IMR-90 (cell line): ENCODE measurements at regions not wholly inside any gene's neighbourhood (a gene's known extent, or its start where the extent isn't known, plus 50 kb on each side); places are given as distances from the start of the nearest gene placed in this dataset.

ENCODE experiments used
- ATAC-seq: fragments of 200-7000 bp; cut with Tn5 transposase; 2 replicates; pipeline ENCODE4 v1.9.1; 2020; ENCODE audit warnings: low read depth, mild to moderate bottlenecking, moderate library complexity
- BruUV-seq: library from RNA; stranded (reverse); fragments of 400-500 nt; replicated peaks from 2 replicates; lab custom pipeline; 2021; lab: Mats Ljungman, UMichigan
- CTCF ChIA-PET: fragments of 300-600 bp; formaldehyde crosslinking; extraction: SDS; loops from one replicate; lab custom pipeline; 2021; ENCODE audit warnings: antibody characterized with exemption; lab: Yijun Ruan, JAX
- POLR2A ChIA-PET: fragments of 300-600 bp; sonication (Branson Sonifier 250); formaldehyde crosslinking; loops from one replicate; lab custom pipeline; 2022; ENCODE audit warnings: antibody characterized with exemption; ENCODE audit not compliant: unreplicated experiment; lab: Charles Lee
- DNase-seq: peaks from one replicate; pipeline ENCODE4 v3.0.0; 2013
- H2AFZ ChIP-seq: replicated peaks from 2 replicates; pipeline ENCODE3; 2013; ENCODE audit warnings: low read length, mild to moderate bottlenecking; ENCODE audit not compliant: poor library complexity
- H2AK5ac ChIP-seq: 2 replicates; pipeline ENCODE4 v1.6.1; 2013; ENCODE audit warnings: low read depth, low read length, inconsistent platforms
- H2AK9ac ChIP-seq: replicated peaks from 2 replicates; pipeline ENCODE3; 2013; ENCODE audit warnings: mild to moderate bottlenecking, low read depth, low read length, moderate library complexity; ENCODE audit not compliant: poor library complexity
- H2BK120ac ChIP-seq: 2 replicates; pipeline ENCODE4 v1.6.1; 2013; ENCODE audit warnings: low read depth, low read length, inconsistent platforms
- H2BK15ac ChIP-seq: 3 replicates; pipeline ENCODE4 v1.6.1; 2013; ENCODE audit warnings: low read depth, low read length, inconsistent platforms
- H2BK20ac ChIP-seq: 2 replicates; pipeline ENCODE4 v1.6.1; 2013; ENCODE audit warnings: low read depth, mild to moderate bottlenecking, inconsistent platforms, low read length, moderate library complexity
- H2BK5ac ChIP-seq: 2 replicates; pipeline ENCODE4 v1.6.1; 2013; ENCODE audit warnings: mild to moderate bottlenecking, low read depth, low read length, inconsistent platforms; ENCODE audit not compliant: poor library complexity, severe bottlenecking
- H3K14ac ChIP-seq: replicated peaks from 2 replicates; pipeline ENCODE4 v1.6.1; 2013; ENCODE audit warnings: low read depth, low read length, inconsistent platforms
- H3K18ac ChIP-seq: 2 replicates; pipeline ENCODE4 v1.6.1; 2013; ENCODE audit warnings: low read depth, low read length, control low read depth
- H3K23ac ChIP-seq: 2 replicates; pipeline ENCODE4 v1.6.1; 2013; ENCODE audit warnings: low read depth, low read length, inconsistent platforms
- H3K27ac ChIP-seq: 2 replicates; pipeline ENCODE4 v1.5.1; 2013; ENCODE audit warnings: mild to moderate bottlenecking, control low read depth, low read length; ENCODE audit not compliant: insufficient read depth
- H3K27me3 ChIP-seq: 2 replicates; pipeline ENCODE4 v1.6.1; 2013; ENCODE audit warnings: low read length; ENCODE audit not compliant: control insufficient read depth, insufficient read depth
- H3K36me3 ChIP-seq: 2 replicates; pipeline ENCODE4 v1.6.1; 2013; ENCODE audit warnings: low read length, mixed read lengths; ENCODE audit not compliant: control insufficient read depth, insufficient read depth
- H3K4ac ChIP-seq: 2 replicates; pipeline ENCODE4 v1.6.1; 2013; ENCODE audit warnings: low read depth, low read length, inconsistent platforms
- H3K4me1 ChIP-seq: 2 replicates; pipeline ENCODE4 v1.6.1; 2013; ENCODE audit warnings: low read length, mixed read lengths; ENCODE audit not compliant: control insufficient read depth, insufficient read depth
- H3K4me2 ChIP-seq: 2 replicates; pipeline ENCODE4 v1.6.1; 2013; ENCODE audit warnings: low read depth, mild to moderate bottlenecking, control low read depth, low read length, moderate library complexity
- H3K4me3 ChIP-seq: 2 replicates; pipeline ENCODE4 v1.5.1; 2013; ENCODE audit warnings: low read depth, mild to moderate bottlenecking, control low read depth, low read length, moderate library complexity; ENCODE audit not compliant: insufficient read depth
- H3K56ac ChIP-seq: 2 replicates; pipeline ENCODE4 v1.6.1; 2013; ENCODE audit warnings: low read length, inconsistent platforms; ENCODE audit not compliant: insufficient read depth; ENCODE audit errors: extremely low read depth
- H3K79me1 ChIP-seq, 2 experiments: 2 replicates each; pipeline ENCODE4 v1.6.1; 2013; ENCODE audit warnings: low read length in 2 of 2, inconsistent platforms in 1 of 2, low read depth in 1 of 2
- H3K9ac ChIP-seq: 2 replicates; pipeline ENCODE4 v1.6.1; 2013; ENCODE audit warnings: low read depth, low read length, control low read depth
- H3K9me1 ChIP-seq: 2 replicates; pipeline ENCODE4 v1.6.1; 2013; ENCODE audit warnings: low read length, inconsistent platforms; ENCODE audit not compliant: insufficient read depth
- H3K9me3 ChIP-seq: 2 replicates; pipeline ENCODE4 v1.6.1; 2013; ENCODE audit warnings: low read length; ENCODE audit not compliant: control insufficient read depth, insufficient read depth
- H4K20me1 ChIP-seq: 2 replicates; pipeline ENCODE4 v1.6.1; 2013; ENCODE audit warnings: low read length, inconsistent platforms; ENCODE audit not compliant: insufficient read depth
- H4K5ac ChIP-seq: 2 replicates; pipeline ENCODE4 v1.6.1; 2013; ENCODE audit warnings: mild to moderate bottlenecking, low read depth, low read length, control low read depth
- H4K8ac ChIP-seq, 2 experiments: 2 replicates each; pipeline ENCODE4 v1.6.1; 2013; ENCODE audit warnings: low read depth in 2 of 2, low read length in 2 of 2, control low read depth in 1 of 2, inconsistent platforms in 1 of 2
- H4K91ac ChIP-seq: 2 replicates; pipeline ENCODE4 v1.6.1; 2013; ENCODE audit warnings: low read depth, low read length, inconsistent platforms; ENCODE audit not compliant: insufficient read depth
- CTCF ChIP-seq: conservative IDR thresholded peaks from 2 replicates; pipeline ENCODE4 v1.5.1; 2012; ENCODE audit warnings: mild to moderate bottlenecking, low read depth, low read length, improper control_type of control experiment
- ELK1 ChIP-seq: fragments of 150-350 bp; IDR thresholded peaks from 2 replicates; pipeline ENCODE4 v1.6.1; 2016; ENCODE audit warnings: low read depth, mild to moderate bottlenecking, low read length, moderate library complexity, borderline replicate concordance
- MXI1 ChIP-seq: IDR thresholded peaks from 2 replicates; pipeline ENCODE4 v1.6.1; 2012; ENCODE audit warnings: low read depth, mild to moderate bottlenecking, low read length, moderate library complexity, borderline replicate concordance
- SMC3 ChIP-seq: fragments of 150-350 bp; IDR thresholded peaks from 2 replicates; pipeline ENCODE4 v1.6.1; 2016; ENCODE audit warnings: low read depth, mild to moderate bottlenecking, antibody characterized with exemption, low read length, moderate library complexity
- WGBS, 2 experiments: methylation state at CpG; one replicate each; pipeline versions ENCODE4 v1.1.5 to v1.1.7; 2013; ENCODE audit warnings: missing lambda C conversion rate in 2 of 2; ENCODE audit not compliant: insufficient read length in 1 of 2; ENCODE audit errors: extremely low coverage in 2 of 2; 5-methylcytosine and 5-hydroxymethylcytosine counted together
- dilution Hi-C: fragments of 300-500 bp; cut with HindIII; formaldehyde crosslinking; loops from one replicate; pipeline ENCODE4 v1.14.3; 2018; ENCODE audit warnings: low sequenced_read_pairs; ENCODE audit not compliant: unreplicated experiment
- in situ Hi-C: fragments of 300-500 bp; cut with MboI; formaldehyde crosslinking; loops from 3 replicates; pipeline ENCODE4 v1.14.3; 2019; ENCODE audit warnings: low sequenced_read_pairs, inconsistent platforms, mixed read lengths
- intact Hi-C: fragments of 100-400 bp; cut with micrococcal nuclease; formaldehyde crosslinking; loops from 2 replicates; pipeline ENCODE4 v1.10.0; 2022

GRCh38 chr5:101915554-101915953 lies 380.5 kb downstream of the SLCO4C1 start:
- Histone ChIP-seq H3K14ac (no peak overlapping the region), H2AK5ac (no peak overlapping the region), H3K4me2 (no peak overlapping the region), H3K9me1 (no peaks in the 10 kb centered on the region), H2BK20ac (no peak overlapping the region), H3K18ac (no peak overlapping the region), H3K4me3 (no peak overlapping the region), H3K27ac (no peak overlapping the region), H4K5ac (no peak overlapping the region), H4K91ac (no peak overlapping the region), H3K56ac (no peak overlapping the region; the same call in 1 of the 2 replicates), H3K79me1 (no peaks in the 10 kb centered on the region), H2BK120ac (no peak overlapping the region), H3K36me3 (no peaks in the 10 kb centered on the region), H2AFZ (no peak overlapping the region), H2AK9ac (no peak overlapping the region), H3K23ac (no peak overlapping the region), H3K9me3 (no peaks in the 10 kb centered on the region), H3K27me3 (no peaks in the 10 kb centered on the region), H2BK5ac (no peak overlapping the region), H4K20me1 (no peaks in the 10 kb centered on the region), H2BK15ac (no peak overlapping the region), H4K8ac (no peak overlapping the region), H3K4ac (no peak overlapping the region), H3K9ac (no peak overlapping the region), H3K4me1 (no peaks in the 10 kb centered on the region)
- TF ChIP-seq SMC3 (no peak), ELK1 (no peak), CTCF (no peak), MXI1 (no peak)
- in situ Hi-C loops: no loop called here
- ATAC-seq: no peak
- no CpG with 5 or more reads among the region's 7 CpGs for WGBS, 2 experiments
- POLR2A ChIA-PET: no interaction called here
- DNase-seq: no peak
- intact Hi-C loops: no loop called here
- CTCF ChIA-PET: no interaction called here
- dilution Hi-C loops: no loop called here
- BruUV-seq: no TSS peak
